GM13976 (cell line): ENCODE measurements at regions not wholly inside any gene's neighbourhood (a gene's known extent, or its start where the extent isn't known, plus 50 kb on each side); places are given as distances from the start of the nearest gene placed in this dataset.

Experiments used
- DNase-seq: peaks from one replicate; pipeline ENCODE4 v3.0.0; 2012; ENCODE audit warnings: low spot score
- CTCF ChIP-seq: IDR thresholded peaks from 2 replicates; pipeline ENCODE4 v1.5.1; 2012; ENCODE audit warnings: borderline replicate concordance, mild to moderate bottlenecking; ENCODE audit not compliant: insufficient read depth; ENCODE audit errors: extremely low read depth, missing control alignments, control extremely low read depth
- in situ Hi-C: fragments of 300-500 bp; cut with MboI; formaldehyde crosslinking; loops from one replicate; pipeline ENCODE4 v1.12.0; 2022; ENCODE audit warnings: low sequenced_read_pairs, mixed read lengths, inconsistent platforms; ENCODE audit not compliant: unreplicated experiment

- peak; percentile 15 for DNase-seq
- in situ Hi-C loops, result no loop called here
- TF ChIP-seq CTCF, result no peak
Observed at GRCh38 chr14:101371799-101372793, 189.2 kb upstream of the DIO3 start.

- no peak for TF ChIP-seq CTCF
- no peak for DNase-seq
- in situ Hi-C loops, result no loop called here
Observed at GRCh38 chr14:101372894-101373620, 188.2 kb upstream of the DIO3 start.

- in situ Hi-C loops, result no loop called here
- no peak for TF ChIP-seq CTCF
- no peak for DNase-seq
Observed at GRCh38 chr14:101373690-101374295, 187.5 kb upstream of the DIO3 start.

- in situ Hi-C loops, result no loop called here
- no peak for DNase-seq
- no peak for TF ChIP-seq CTCF
Observed at GRCh38 chr14:101374373-101375338, 186.6 kb upstream of the DIO3 start.

- DNase-seq, result no peak
- in situ Hi-C loops, result no loop called here
- TF ChIP-seq CTCF, result no peak
Observed at GRCh38 chr14:101377069-101377468, 184.2 kb upstream of the DIO3 start.
